Naive B cell (primary cell): ENCODE measurements at regions not wholly inside any gene's neighbourhood (a gene's known extent, or its start where the extent isn't known, plus 50 kb on each side); places are given as distances from the start of the nearest gene placed in this dataset.
"Not testable (repeated sequence)": the region's sequence is repeated elsewhere in the genome, so short reads cannot be mapped to it uniquely, and the experiment has no call there.

Source experiments
- ATAC-seq, 2 donors: fragments of 150-1000 bp; cut with Tn5 transposase; 2 replicates each; pipeline ENCODE4 v1.10.0; 2021; ENCODE audit warnings: low read depth in 2 of 2, mild to moderate bottlenecking in 2 of 2, moderate library complexity in 2 of 2
- DNase-seq: peaks from one replicate; pipeline ENCODE4 v3.0.0; 2022
- H3K27ac Mint-ChIP-seq, 6 donors: one replicate each; pipeline ENCODE4 v1.8.0; 2020 to 2022; ENCODE audit warnings: mild to moderate bottlenecking in 6 of 6, mixed read lengths in 6 of 6, moderate library complexity in 5 of 6, inconsistent platforms in 2 of 6
- H3K27me3 Mint-ChIP-seq, 3 donors: one replicate each; pipeline ENCODE4 v1.8.0; 2021 to 2022; ENCODE audit warnings: mixed read lengths in 3 of 3, mild to moderate bottlenecking in 1 of 3
- H3K36me3 Mint-ChIP-seq, 2 donors: one replicate each; pipeline ENCODE4 v1.8.0; 2020 to 2022; ENCODE audit warnings: mixed read lengths in 2 of 2, inconsistent platforms in 1 of 2, mild to moderate bottlenecking in 1 of 2
- H3K4me1 Mint-ChIP-seq, 3 donors: one replicate each; pipeline ENCODE4 v1.8.0; 2020 to 2022; ENCODE audit warnings: mixed read lengths in 3 of 3, inconsistent platforms in 1 of 3, mild to moderate bottlenecking in 1 of 3, moderate library complexity in 1 of 3
- H3K4me3 Mint-ChIP-seq, 8 donors: one replicate each; pipeline ENCODE4 v1.8.0; 2020 to 2022; ENCODE audit warnings: mild to moderate bottlenecking in 8 of 8, mixed read lengths in 8 of 8, moderate library complexity in 8 of 8, inconsistent platforms in 2 of 8
- H3K9me3 Mint-ChIP-seq, 7 donors: one replicate each; pipeline ENCODE4 v1.8.0; 2020 to 2022; ENCODE audit warnings: mixed read lengths in 7 of 7, mild to moderate bottlenecking in 5 of 7, inconsistent platforms in 2 of 7, moderate library complexity in 1 of 7

DNA sequence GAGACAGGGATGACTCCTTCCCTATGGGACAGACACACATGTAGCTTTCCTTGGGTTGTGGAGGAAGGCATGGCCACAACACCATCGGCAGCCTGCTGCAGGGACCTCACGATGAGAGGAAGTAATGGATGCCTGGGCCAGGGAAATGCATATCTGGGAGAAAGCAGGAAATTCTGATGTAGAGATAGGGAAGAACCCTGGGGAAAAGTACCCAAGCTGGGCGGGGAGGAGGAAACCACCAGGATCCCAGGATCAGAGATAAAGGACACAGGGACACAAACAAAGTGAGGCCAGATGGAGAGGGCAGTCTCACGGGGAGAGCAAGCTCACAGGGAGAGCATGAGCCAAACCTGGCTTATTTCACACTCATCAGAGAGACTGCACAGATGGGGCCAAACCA lies 294.7 kb upstream of the TEKT4 start:
- not testable (repeated sequence) for H3K4me3 Mint-ChIP-seq, H3K27me3 Mint-ChIP-seq, ATAC-seq, DNase-seq, H3K9me3 Mint-ChIP-seq, H3K36me3 Mint-ChIP-seq
- peaks cover 0 to 10% (median 4%) of the 10 kb centered on the region in 3 donors for H3K4me1 Mint-ChIP-seq
- H3K27ac Mint-ChIP-seq: peak overlapping the region in 1 of 6 donors; percentile 16

DNA sequence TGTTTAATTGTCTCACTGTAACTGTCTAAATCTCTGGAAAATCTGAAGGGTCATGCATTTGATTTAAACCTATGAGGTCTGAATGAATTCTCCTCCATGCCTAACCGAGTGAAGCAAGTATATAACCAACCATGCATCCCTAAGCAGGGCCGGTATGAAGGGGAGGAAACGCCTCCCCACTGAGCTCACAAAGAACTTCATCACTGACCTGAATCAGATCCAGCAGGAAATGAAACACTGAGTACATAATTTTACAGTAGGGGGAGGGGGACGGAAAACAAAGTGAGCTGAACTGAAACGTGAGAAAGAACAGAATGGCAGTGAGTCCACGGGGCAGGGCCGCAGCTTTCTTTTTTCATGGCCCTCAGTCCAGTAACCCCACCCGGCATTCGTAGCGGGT lies 294.1 kb upstream of the TEKT4 start:
- H3K9me3 Mint-ChIP-seq, H3K4me3 Mint-ChIP-seq, ATAC-seq, H3K36me3 Mint-ChIP-seq, H3K27me3 Mint-ChIP-seq, H3K27ac Mint-ChIP-seq, DNase-seq: not testable (repeated sequence)
- peaks cover 0 to 10% (median 4%) of the 10 kb centered on the region in 3 donors for H3K4me1 Mint-ChIP-seq

DNA sequence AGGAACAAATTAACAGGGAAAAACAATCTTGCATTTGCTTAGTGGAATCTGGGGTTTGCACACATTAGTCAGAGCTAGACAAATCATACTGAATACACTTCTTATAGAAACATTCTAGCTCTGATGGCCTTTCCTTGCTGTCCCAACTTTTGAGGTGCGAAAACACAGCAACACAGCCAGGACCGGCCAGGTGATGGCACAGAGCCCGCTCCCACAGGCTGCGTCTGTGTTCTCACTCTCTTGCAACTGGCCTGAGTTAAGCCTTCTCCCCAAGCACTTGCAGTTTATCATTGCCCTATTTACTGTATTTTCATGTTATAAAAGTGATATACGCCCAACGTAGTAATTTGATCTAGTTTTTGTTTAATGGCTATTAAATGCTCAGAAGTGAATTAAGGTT lies 292.0 kb upstream of the TEKT4 start:
- ATAC-seq, H3K4me3 Mint-ChIP-seq, H3K36me3 Mint-ChIP-seq, H3K27me3 Mint-ChIP-seq, H3K9me3 Mint-ChIP-seq, DNase-seq: not testable (repeated sequence)
- H3K4me1 Mint-ChIP-seq: peaks cover 0 to 10% (median 4%) of the 10 kb centered on the region in 3 donors
- peak overlapping the region in 1 of 6 donors; percentile 23 for H3K27ac Mint-ChIP-seq

DNA sequence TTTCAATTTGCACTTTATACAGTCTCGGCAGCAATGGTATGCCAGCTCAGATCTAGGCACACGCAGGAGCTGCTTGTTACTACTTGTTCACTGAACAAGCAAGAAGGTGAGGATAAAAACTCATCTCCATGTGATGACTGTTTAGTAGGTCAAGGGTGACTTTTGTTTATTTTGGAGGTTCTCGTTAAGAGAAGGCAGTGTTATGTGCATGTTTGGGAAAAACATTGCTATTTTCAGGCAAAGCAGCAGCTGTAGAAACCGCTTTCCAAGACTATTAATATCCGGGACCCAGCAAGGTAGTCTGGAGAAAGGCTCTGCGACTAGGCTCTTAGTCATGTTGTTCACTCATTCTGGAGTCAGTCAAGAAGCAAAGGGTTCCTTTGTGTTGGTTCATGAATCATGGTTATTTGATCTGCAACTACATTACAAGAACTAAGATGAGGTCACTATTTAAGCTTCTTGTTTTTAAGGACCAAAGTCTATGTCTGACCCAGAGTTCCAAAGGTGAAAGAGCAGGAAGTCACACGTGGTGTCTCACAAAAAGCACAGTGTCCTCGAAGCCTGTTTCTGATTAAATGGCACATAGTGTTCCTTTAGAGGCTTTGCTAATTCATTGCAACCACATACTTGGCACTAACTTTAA lies 288.0 kb upstream of the TEKT4 start:
- H3K9me3 Mint-ChIP-seq, ATAC-seq, H3K36me3 Mint-ChIP-seq, H3K27ac Mint-ChIP-seq, H3K4me1 Mint-ChIP-seq, DNase-seq, H3K4me3 Mint-ChIP-seq: not testable (repeated sequence)
- peaks cover 0 to 12% (median 3%) of the 10 kb centered on the region in 3 donors for H3K27me3 Mint-ChIP-seq

DNA sequence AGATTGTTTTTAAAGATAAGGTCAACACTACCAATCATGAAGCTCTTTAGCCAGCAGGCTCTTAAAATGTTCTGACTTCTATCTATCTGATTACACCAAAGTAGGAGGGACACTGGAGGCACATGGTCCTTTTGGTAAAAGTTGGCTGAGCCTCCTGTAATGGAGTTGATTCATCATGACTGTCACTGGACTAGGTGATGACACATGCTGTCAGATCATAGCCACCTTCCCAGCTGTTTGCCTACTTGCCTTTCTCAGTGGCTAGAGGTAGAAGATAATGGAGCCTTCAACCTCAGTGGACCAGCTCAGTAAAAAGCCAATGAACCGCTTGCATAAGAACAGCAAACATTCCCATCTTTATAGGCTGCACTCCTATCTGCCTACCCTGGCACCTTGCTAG lies 286.7 kb upstream of the TEKT4 start:
- not testable (repeated sequence) for H3K36me3 Mint-ChIP-seq, H3K27ac Mint-ChIP-seq, ATAC-seq, H3K4me1 Mint-ChIP-seq, DNase-seq, H3K9me3 Mint-ChIP-seq, H3K4me3 Mint-ChIP-seq
- peaks cover 3 to 12% (median 3%) of the 10 kb centered on the region in 3 donors for H3K27me3 Mint-ChIP-seq

DNA sequence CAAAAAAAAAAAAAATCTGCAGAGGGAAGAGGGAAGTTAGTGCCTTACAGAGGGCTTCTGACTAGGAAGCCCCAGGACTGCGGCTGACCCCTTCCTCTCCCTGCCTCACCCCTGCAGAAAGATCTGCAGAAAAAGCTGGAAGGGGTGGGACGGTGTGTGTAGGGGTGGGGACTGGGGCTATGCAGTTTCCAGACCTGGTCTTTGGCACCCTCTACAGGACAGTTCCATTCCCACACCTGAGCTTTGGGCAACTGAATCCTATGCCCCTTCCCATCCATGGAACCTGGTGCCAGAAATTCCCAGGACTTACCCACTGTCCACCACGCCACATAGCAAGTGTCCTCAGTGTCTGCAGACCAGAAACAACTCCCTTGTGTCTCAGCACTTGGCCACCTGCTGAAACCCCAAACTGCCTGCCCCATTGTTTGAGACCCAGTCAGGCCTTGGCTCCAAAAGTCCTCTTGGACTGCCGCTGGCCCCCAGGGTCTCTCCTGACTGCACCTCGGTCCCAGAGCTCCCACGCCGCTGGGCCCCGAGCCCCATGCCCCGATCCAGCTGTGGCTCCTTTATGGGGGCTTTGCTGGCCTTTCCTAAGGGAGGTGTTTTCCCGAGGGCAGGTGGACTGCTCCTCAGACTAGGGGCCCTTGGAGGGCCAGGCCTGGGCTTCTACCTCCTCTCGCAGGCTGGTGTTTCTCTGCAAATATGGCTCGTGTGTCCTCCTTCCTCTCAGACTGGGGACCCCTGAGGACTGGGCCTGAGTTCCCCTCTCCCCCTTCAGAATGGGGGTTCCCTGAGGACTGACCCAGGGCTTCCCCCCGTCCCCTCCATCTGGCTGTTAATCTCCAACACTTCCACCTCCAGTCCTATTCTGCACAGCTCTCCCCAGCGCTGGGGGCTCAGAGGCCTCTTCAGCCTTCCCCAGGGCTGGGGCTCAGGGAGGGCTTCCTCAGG lies 284.9 kb upstream of the TEKT4 start:
- not testable (repeated sequence) for ATAC-seq, H3K27ac Mint-ChIP-seq, H3K36me3 Mint-ChIP-seq, H3K9me3 Mint-ChIP-seq, H3K4me3 Mint-ChIP-seq, H3K4me1 Mint-ChIP-seq, DNase-seq
- H3K27me3 Mint-ChIP-seq: peaks cover 3 to 12% (median 5%) of the 10 kb centered on the region in 3 donors

DNA sequence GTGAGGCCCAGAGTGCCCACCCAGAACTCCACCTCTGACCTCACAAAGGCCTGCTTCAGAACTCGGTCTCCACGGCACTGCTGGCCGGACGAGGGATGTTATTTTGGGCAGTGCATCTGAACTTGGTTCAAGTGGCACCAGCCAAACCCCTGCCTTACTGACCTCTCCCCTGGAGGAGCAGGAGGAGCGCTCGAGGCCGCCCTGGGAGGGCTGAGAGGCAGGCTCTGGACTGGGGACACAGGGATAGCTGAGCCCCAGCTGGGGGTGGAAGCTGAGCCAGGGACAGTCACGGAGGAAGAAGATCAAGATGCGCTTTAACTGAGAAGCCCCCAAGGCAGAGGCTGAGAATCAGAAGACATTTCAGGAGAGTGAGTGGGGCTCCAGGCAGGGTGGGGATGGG lies 284.2 kb upstream of the TEKT4 start:
- not testable (repeated sequence) for H3K27ac Mint-ChIP-seq, H3K4me3 Mint-ChIP-seq, H3K4me1 Mint-ChIP-seq, H3K36me3 Mint-ChIP-seq, H3K9me3 Mint-ChIP-seq, DNase-seq, ATAC-seq
- H3K27me3 Mint-ChIP-seq: peaks cover 3 to 19% (median 5%) of the 10 kb centered on the region in 3 donors

DNA sequence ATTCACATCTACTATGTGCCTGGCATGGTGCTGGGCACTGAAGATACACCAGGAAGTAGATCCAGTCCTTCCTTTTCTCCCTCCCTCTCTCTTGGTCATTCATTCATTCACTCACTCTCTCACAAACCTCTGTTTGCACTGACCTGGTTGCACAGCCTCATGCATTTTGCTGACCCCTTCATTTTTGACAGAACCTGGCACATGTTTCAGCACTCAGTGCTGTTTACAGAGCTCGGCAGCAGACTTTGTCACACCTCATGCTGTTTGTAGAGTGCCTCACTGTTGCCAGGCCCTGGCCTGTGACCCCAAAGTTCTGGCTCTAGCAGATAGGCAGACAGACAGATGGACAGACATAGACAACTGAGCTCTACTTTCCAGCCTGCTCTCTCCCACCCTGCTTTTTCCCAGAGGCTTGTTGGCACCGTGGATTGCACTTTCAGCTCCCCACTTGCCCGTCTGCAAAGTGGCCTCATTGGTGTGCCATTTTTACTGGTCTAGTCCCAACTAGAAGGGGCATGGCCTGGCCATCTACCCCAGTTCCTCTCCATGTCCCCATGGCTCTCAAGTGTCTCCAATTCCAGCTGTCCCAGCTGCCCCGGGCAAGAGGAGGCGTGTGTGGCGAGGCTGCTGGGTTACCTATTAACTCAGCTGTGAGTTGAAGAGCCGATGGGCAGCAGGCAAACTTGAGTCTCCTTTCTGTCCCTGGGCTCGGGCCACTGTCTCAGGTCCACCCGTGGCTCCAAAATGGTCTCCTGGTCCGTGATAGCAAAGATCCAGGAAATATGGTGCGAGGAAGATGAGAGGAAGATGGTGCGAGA lies 277.0 kb upstream of the TEKT4 start:
- Mint-ChIP-seq H3K9me3 (peaks cover 0 to 13% (median 0%) of the 10 kb centered on the region in 7 donors), H3K27me3 (peaks cover 0 to 12% (median 5%) of the 10 kb centered on the region in 3 donors)
- H3K27ac Mint-ChIP-seq, ATAC-seq, DNase-seq, H3K4me3 Mint-ChIP-seq, H3K4me1 Mint-ChIP-seq, H3K36me3 Mint-ChIP-seq: not testable (repeated sequence)

DNA sequence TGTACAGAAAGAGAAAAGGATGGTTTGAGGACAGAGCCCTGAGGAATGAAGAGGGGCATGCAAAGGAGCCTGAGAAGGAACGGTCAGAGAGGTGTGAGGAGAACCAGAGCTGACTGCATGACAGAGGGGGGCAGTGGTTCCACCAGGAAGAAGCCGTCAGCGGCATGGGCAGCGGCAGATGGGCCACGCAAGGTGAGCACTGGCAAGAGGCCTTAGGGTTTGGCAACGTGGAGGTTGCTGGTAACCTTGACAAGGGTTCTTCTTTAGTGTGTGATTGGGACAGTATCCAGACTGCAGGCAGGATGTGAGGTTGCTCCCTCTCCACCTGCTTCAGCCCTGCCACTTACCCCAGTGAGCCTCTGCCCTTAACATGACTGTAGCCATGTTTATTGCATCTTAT lies 275.3 kb upstream of the TEKT4 start:
- H3K27me3 Mint-ChIP-seq: peaks cover 0 to 15% (median 0%) of the 10 kb centered on the region in 3 donors
- not testable (repeated sequence) for H3K9me3 Mint-ChIP-seq, H3K4me1 Mint-ChIP-seq, ATAC-seq, H3K36me3 Mint-ChIP-seq, H3K27ac Mint-ChIP-seq, DNase-seq, H3K4me3 Mint-ChIP-seq

DNA sequence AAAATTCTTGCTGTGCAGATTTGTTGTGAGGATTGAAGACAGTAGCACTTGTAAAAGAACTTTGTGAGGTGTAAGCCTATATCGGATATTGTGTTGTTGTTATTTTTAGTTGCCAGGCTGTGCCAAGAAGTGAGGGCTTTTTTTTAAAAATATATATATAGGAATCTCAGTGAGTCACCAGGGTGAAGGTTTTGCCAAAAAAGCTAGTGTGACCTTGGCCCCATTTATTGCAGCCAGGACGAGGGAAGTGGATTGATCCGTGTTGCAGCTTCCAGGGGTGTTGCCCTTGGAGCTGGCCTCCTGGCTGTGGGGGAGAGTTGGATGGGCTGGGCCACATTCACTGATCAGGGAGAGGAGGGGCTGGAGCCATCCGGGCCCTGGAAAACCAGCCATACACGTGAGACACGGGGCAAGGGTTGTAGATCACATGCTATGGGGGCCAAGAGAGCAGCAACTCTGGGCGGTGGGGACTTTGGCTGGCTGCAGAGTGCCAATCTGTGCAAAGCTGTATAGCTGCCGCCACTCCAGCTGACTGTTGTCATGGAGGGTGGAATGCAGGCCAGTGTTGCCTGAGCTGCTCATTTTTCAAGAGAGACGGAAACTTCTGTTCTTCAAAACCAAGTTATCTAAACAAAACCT lies 273.0 kb upstream of the TEKT4 start:
- peaks cover 0 to 11% (median 0%) of the 10 kb centered on the region in 3 donors for H3K27me3 Mint-ChIP-seq
- not testable (repeated sequence) for H3K4me3 Mint-ChIP-seq, DNase-seq, H3K27ac Mint-ChIP-seq, H3K4me1 Mint-ChIP-seq, H3K9me3 Mint-ChIP-seq, H3K36me3 Mint-ChIP-seq, ATAC-seq

DNA sequence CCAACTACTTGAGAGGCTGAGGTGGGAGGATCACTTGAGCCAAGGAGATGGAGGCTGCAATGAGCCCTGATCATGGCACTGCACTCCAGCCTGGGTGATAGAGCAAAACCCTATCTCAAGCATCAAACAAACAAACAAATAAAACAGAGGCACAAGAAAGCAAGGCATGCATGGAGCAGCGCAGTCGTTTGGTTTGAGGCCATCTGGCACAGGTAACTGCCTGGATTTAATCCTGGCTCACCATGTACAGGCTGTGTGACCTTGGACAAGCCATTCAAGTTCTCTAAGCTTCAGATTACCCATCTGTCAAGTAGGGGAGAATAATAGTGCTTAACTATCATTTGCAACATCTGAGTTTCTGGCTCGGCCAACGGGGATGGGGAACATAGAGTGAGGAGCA lies 270.3 kb upstream of the TEKT4 start:
- H3K4me3 Mint-ChIP-seq, H3K9me3 Mint-ChIP-seq, DNase-seq, H3K4me1 Mint-ChIP-seq, H3K27ac Mint-ChIP-seq, ATAC-seq, H3K36me3 Mint-ChIP-seq: not testable (repeated sequence)
- H3K27me3 Mint-ChIP-seq: peaks cover 0 to 17% (median 0%) of the 10 kb centered on the region in 3 donors

DNA sequence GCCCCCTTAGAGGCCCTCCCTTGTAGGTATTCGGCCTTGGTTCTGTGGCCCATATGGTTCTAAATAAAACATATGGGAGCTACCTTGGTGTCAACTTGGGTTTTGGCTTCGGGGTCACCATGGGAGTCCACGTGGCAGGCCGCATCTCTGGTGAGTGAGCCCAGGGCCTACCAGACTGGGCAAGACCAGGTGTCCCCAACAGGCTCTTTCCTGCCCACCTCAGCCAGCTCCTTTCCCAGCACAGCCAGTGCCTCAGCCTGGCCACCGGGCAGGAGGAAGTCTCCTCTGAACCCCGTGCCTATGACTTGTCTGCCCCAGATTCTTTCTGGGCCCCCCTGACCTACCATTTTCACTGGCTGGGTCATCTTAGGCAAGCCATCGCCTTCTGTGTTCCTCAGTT lies 268.8 kb upstream of the TEKT4 start:
- ATAC-seq (no peak), DNase-seq (no peak)
- H3K36me3 Mint-ChIP-seq: no peaks in the 10 kb centered on the region
- H3K27ac Mint-ChIP-seq: no peak overlapping the region
- H3K27me3 Mint-ChIP-seq: peaks cover 0 to 17% (median 0%) of the 10 kb centered on the region in 3 donors
- H3K4me1 Mint-ChIP-seq: no peaks in the 10 kb centered on the region
- H3K9me3 Mint-ChIP-seq: peaks cover 0 to 7% (median 4%) of the 10 kb centered on the region in 7 donors
- H3K4me3 Mint-ChIP-seq: no peak overlapping the region

DNA sequence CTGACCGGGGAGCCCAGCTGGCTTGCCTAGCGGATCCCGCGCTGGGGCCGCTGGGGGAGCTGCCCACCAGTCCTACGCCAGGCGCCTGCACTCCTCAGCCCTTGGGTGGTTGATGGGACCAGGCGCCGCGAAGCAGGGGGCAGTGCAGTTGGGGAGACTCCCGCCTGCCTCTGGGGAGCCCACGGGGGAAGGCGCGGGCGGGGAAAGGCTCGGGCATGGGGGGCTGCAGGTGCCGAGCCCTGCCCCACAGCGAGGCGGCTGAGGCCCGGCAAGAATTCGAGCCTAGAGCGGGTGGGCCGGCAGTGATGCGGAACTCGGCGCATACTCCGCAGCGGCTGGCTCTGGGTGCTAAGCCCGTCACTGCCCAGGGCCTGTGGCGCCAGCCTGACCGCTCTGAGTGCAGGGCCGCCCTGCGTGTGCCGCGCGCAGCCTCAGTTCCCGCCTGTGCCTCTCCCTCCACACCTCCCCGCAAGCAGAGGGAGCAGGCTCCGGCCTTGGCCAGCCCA lies 249.1 kb upstream of the TEKT4 start:
- H3K9me3 Mint-ChIP-seq: peaks cover 0 to 7% (median 3%) of the 10 kb centered on the region in 7 donors
- no peak overlapping the region for H3K27ac Mint-ChIP-seq

More for the DNA sequence above, 249.1 kb upstream of the TEKT4 start:
- H3K4me1 Mint-ChIP-seq: no peaks in the 10 kb centered on the region
- DNase-seq: no peak
- H3K36me3 Mint-ChIP-seq: no peaks in the 10 kb centered on the region
- H3K27me3 Mint-ChIP-seq: peaks cover 0 to 8% (median 0%) of the 10 kb centered on the region in 3 donors
- no peak for ATAC-seq
- no peak overlapping the region for H3K4me3 Mint-ChIP-seq
